Lower leg skin (tissue), 4 donors: ENCODE measurements at regions not wholly inside any gene's neighbourhood (a gene's known extent, or its start where the extent isn't known, plus 50 kb on each side); places are given as distances from the start of the nearest gene placed in this dataset.
A peak's percentile ranks its signal among the peaks of the same experiment; 100 is the strongest.
"Not testable (repeated sequence)": the region's sequence is repeated elsewhere in the genome, so short reads cannot be mapped to it uniquely, and the experiment has no call there.

ENCODE experiments used
- DNase-seq, 2 donors: peaks; one replicate each; pipeline ENCODE4 v3.0.0-alpha.2; 2019; ENCODE audit warnings: low spot score in 2 of 2
- H3K4me3 ChIP-seq: fragments of 200-600 bp; sonication (generic); 2 replicates; pipeline ENCODE4 v1.5.1; 2017; ENCODE audit warnings: mild to moderate bottlenecking, low read depth; ENCODE audit not compliant: poor library complexity, severe bottlenecking
- CTCF ChIP-seq, 3 donors: fragments of 450-650 bp; IDR thresholded peaks; one replicate each; pipeline ENCODE4 v1.5.1; 2016; ENCODE audit warnings: antibody characterized with exemption in 3 of 3, mild to moderate bottlenecking in 3 of 3, moderate library complexity in 2 of 3
- POLR2A ChIP-seq, 2 donors: fragments of 450-650 bp; IDR thresholded peaks; one replicate each; pipeline ENCODE4 v1.6.1; 2016 to 2017; ENCODE audit warnings: antibody characterized with exemption in 2 of 2, mild to moderate bottlenecking in 1 of 2, moderate library complexity in 1 of 2
- WGBS, 2 donors: methylation state at CpG; one replicate each; pipeline ENCODE4 v1.1.5; 2018; 5-methylcytosine and 5-hydroxymethylcytosine counted together
- intact Hi-C: fragments of 100-400 bp; cut with DNase I; formaldehyde crosslinking; loops from one replicate; pipeline ENCODE4 v1.15.0; 2023; ENCODE audit warnings: low total_unique reads

- TF ChIP-seq POLR2A (IDR thresholded peaks at IDR 0.05) (no peak), CTCF (IDR thresholded peaks at IDR 0.05) (no peak)
- intact Hi-C loops: no loop called here
- DNase-seq: peak; percentile 45 to 89
- 57 to 61% methylated on average over 1 of the region's 1 CpG for WGBS, 2 donors
- H3K4me3 ChIP-seq: no peak overlapping the region
These were observed 439.5 kb upstream of the CD180 start for GRCh38 chr5:67636091-67636490.

DNA sequence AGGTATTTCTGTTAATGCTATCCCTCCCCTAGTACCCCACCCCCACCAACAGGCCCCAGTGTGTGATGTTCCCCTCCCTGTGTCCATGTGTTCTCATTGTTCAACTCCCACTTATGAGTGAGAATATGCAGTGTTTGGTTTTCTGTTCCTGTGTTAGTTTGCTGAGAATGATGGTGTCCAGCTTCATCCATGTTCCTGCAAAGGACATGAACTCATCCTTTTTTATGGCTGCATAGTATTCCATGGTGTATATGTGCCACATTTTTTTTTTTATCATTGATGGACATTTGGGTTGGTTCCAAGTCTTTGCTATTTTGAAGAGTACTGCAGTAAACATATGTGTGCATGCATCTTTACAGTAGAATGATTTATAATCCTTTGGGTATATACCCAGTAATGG is 430.5 kb upstream of the CD180 start:
- DNase-seq, intact Hi-C loops, H3K4me3 ChIP-seq: not testable (repeated sequence)

GRCh38 chr5:67623078-67623477 is 426.5 kb upstream of the CD180 start:
- no peak for DNase-seq
- intact Hi-C loops: no loop called here
- no peak for TF ChIP-seq CTCF (IDR thresholded peaks at IDR 0.05)
- TF ChIP-seq POLR2A (IDR thresholded peaks at IDR 0.05): no peak
- no peak overlapping the region for H3K4me3 ChIP-seq
- WGBS, 2 donors: 58 to 67% methylated on average over 1 of the region's 1 CpG

DNA sequence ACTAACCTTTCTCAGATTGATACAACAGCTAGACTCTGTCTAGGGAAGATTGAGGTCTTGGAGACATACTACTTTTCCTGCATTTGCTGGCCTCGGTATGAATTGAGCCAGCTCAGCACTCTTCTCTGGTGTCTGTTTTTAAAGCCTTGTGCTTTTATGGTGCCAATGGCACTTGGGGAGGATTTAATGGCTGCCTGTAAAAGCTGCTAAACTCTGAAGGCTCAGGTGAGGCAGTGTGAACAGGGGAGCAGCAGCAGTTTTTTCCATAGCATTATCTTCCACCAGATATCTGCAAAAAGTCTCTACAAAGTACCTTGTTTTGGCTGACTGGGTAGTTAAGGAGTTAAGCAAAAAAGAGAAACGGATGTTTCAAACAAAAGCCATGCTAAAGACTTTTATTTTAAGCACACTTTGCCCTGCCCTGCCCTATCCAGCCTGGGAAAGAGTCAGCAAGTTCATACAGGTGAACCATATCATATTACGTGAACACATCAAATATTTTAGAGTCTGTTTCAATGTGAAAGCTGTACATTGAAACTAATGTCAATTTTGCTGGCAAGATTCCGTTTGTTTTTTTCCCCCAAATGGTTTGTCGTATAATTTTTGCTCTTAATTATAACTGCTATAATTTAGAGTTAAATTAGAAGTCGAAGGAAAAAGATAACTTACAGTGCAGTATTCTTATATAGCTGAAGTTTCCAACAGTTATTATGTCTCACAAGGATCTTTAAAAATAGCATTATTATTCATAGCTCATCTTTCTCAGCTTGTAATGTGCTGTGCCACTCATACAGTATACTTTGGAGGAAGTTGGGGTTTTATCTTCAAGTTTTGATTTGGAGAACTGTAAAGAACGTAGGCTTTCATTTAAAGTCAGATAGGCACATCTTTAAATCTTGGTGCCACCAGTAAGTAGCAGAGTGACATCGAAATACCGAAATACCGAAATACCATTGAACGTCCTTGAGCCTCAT is 424.1 kb upstream of the CD180 start:
- no peak for DNase-seq
- TF ChIP-seq POLR2A (IDR thresholded peaks at IDR 0.05) (no peak), CTCF (IDR thresholded peaks at IDR 0.05) (no peak)
- intact Hi-C loops: no loop called here

DNA sequence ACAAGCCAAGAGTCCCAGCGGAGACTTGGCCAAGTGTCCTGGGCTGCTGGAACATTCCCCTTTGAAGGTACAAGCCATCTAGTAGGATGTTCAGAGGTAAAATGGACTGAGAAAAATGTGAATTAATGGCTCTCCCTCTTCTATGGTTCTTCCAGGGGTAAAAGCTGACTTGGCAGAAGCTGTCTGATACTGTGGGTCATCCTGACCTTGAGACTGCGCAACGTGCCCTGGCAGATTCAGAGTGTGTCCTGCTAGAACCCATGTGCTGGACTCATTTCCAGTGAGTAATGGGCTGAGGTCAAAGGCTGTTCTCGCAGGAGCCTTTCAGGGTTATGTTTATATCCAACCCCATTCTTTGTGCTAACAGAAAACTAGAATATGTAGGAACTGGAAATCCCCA is 423.0 kb upstream of the CD180 start:
- intact Hi-C loops: no loop called here
- DNase-seq: no peak
- no peak overlapping the region for H3K4me3 ChIP-seq
- 81 to 88% methylated on average over 4 of the region's 4 CpGs for WGBS, 2 donors
- TF ChIP-seq CTCF (IDR thresholded peaks at IDR 0.05) (no peak), POLR2A (IDR thresholded peaks at IDR 0.05) (no peak)

More for the DNA sequence above, 424.1 kb upstream of the CD180 start:
- no peak overlapping the region for H3K4me3 ChIP-seq
- 49 to 60% methylated on average over 11 of the region's 11 CpGs for WGBS, 2 donors

DNA sequence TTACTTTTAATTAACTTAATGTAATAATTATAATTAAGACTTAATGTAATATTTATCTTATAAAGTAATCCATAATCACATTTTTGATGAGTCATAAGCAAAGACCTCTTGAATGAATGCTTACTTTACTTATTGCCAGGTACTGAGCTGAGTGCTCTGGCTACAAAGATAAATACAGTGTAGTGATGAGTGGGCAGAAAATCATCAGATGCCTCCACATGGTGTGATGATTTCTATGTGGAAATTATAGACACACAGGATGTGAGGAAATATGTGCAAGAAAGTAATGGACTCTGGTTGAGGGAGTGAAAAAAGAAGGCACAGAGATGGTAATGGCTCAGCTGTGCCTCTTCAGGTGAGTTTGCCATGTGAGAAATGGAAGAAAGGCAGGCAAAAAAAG is 422.6 kb upstream of the CD180 start:
- TF ChIP-seq CTCF (IDR thresholded peaks at IDR 0.05): no peak
- TF ChIP-seq POLR2A (IDR thresholded peaks at IDR 0.05): no peak
- DNase-seq: no peak
- intact Hi-C loops: no loop called here
- H3K4me3 ChIP-seq: no peak overlapping the region
